D721Med (cell line): ENCODE measurements at regions not wholly inside any gene's neighbourhood (a gene's known extent, or its start where the extent isn't known, plus 50 kb on each side); places are given as distances from the start of the nearest gene placed in this dataset.

Experiments
- DNase-seq: peaks from one replicate; pipeline ENCODE4 v3.0.0; 2011; ENCODE audit warnings: low spot score; ENCODE audit not compliant: insufficient read length
- FAIRE-seq: peaks from 2 replicates; lab custom pipeline; 2011; peaks lifted over from hg19 to GRCh38; lab: Jason Lieb, UNC
- TF ChIP-seq, protein P1 (sequence below): IDR thresholded peaks from 2 replicates; pipeline ENCODE4 v1.5.1; 2012; ENCODE audit warnings: mild to moderate bottlenecking, control low read depth; ENCODE audit not compliant: insufficient read depth; ENCODE audit errors: missing control alignments

DNA sequence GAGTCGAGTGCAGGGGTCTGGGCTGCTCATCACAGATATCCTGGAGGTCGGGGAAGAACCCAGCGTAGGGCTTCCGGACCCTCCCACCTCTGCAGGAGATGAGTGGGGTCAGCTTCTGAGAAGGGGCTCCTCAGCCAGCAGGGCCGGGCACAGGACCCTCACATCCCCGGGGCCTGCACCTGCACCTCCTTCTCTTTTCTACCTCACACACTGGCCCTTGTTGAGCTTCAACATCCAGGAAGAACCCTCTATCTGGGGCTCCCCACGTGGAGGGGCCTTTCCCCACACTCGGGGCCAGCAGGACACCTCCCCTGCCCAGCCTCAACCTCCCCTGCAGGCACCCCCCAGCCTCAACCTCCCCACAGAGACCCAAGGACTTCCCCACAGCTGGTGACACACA lies 299.4 kb downstream of the CTTN start:
- no peak for DNase-seq
- no peak for FAIRE-seq
- TF ChIP-seq, protein P1, sequence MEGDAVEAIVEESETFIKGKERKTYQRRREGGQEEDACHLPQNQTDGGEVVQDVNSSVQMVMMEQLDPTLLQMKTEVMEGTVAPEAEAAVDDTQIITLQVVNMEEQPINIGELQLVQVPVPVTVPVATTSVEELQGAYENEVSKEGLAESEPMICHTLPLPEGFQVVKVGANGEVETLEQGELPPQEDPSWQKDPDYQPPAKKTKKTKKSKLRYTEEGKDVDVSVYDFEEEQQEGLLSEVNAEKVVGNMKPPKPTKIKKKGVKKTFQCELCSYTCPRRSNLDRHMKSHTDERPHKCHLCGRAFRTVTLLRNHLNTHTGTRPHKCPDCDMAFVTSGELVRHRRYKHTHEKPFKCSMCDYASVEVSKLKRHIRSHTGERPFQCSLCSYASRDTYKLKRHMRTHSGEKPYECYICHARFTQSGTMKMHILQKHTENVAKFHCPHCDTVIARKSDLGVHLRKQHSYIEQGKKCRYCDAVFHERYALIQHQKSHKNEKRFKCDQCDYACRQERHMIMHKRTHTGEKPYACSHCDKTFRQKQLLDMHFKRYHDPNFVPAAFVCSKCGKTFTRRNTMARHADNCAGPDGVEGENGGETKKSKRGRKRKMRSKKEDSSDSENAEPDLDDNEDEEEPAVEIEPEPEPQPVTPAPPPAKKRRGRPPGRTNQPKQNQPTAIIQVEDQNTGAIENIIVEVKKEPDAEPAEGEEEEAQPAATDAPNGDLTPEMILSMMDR, result no peak

GRCh38 chr11:70698871-70699270 lies 300.5 kb downstream of the CTTN start:
- FAIRE-seq (no peak), DNase-seq (no peak)
- TF ChIP-seq, protein P1, result no peak

GRCh38 chr11:70699294-70700221 lies 301.2 kb downstream of the CTTN start:
- no peak for FAIRE-seq
- DNase-seq, result no peak
- TF ChIP-seq, protein P1, result no peak

- DNase-seq (no peak), FAIRE-seq (no peak)
- TF ChIP-seq, protein P1, result no peak
These were observed 302.1 kb downstream of the CTTN start for GRCh38 chr11:70700453-70700852.

DNA sequence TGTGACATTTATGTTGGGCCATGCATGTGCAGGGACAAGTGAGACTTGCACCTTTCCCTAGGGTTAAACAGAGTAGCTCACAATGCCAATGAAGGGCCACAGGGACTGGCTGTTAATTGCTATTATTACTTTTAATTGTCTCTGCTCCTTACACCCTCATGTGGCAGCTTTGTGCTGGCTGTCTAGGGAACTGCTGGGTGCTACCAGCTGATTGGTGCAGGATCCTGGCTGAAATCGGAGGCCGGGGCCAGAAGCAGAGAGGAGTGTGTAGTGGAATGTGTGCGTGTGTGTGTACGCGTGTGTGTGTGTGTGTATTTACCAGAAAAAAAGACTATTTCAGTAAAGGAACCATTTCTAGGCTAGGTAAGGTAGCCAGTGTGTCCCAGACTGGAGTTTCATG lies 302.5 kb downstream of the CTTN start:
- TF ChIP-seq, protein P1, result no peak
- FAIRE-seq (no peak), DNase-seq (no peak)

- DNase-seq (no peak), FAIRE-seq (no peak)
- TF ChIP-seq, protein P1, result no peak
These were observed 303.8 kb downstream of the CTTN start for GRCh38 chr11:70702040-70702648.
